ENCODE measurements at regions not wholly inside any gene's neighbourhood (a gene's known extent, or its start where the extent isn't known, plus 50 kb on each side); places are given as distances from the start of the nearest gene placed in this dataset.

DNA sequence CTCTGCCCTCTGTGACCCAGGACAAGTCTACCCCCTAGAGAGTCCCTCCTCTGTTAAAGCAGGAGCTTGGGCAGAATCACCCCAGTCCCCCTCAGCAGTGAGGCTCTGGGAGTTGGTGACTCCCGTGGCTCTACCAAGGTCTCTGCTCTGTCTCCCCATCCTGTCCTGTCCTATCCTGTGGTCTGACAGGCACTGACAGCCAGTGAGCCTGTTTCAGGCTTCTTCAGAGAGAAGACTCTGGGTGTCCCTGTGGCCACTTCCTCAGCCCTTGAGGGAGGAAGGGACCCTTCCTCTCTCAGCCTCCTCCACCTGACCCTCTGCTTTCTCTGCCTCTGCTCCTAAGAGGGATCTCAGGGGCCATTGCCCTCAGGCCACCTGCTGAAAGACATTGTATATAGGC, 148.7 kb downstream of the FCRL5 start:
- DNase-seq = peak; percentile 12
- Histone ChIP-seq H3K4me3 (no peak overlapping the region), H3K4me1 (no peaks in the 10 kb centered on the region), H3K9me3 (no peaks in the 10 kb centered on the region), H3K36me3 (no peaks in the 10 kb centered on the region), H3K9ac (ENCODE audit: low read depth in 2 of 2, low read length in 2 of 2) (no peak overlapping the region), H3K27me3 (no peaks in the 10 kb centered on the region), H3K27ac (no peak overlapping the region)
- intact Hi-C loops (cut with DNase I) = no loop called here
- TF ChIP-seq, protein P1, sequence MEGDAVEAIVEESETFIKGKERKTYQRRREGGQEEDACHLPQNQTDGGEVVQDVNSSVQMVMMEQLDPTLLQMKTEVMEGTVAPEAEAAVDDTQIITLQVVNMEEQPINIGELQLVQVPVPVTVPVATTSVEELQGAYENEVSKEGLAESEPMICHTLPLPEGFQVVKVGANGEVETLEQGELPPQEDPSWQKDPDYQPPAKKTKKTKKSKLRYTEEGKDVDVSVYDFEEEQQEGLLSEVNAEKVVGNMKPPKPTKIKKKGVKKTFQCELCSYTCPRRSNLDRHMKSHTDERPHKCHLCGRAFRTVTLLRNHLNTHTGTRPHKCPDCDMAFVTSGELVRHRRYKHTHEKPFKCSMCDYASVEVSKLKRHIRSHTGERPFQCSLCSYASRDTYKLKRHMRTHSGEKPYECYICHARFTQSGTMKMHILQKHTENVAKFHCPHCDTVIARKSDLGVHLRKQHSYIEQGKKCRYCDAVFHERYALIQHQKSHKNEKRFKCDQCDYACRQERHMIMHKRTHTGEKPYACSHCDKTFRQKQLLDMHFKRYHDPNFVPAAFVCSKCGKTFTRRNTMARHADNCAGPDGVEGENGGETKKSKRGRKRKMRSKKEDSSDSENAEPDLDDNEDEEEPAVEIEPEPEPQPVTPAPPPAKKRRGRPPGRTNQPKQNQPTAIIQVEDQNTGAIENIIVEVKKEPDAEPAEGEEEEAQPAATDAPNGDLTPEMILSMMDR (IDR thresholded peaks at IDR 0.05) = no peak

DNA sequence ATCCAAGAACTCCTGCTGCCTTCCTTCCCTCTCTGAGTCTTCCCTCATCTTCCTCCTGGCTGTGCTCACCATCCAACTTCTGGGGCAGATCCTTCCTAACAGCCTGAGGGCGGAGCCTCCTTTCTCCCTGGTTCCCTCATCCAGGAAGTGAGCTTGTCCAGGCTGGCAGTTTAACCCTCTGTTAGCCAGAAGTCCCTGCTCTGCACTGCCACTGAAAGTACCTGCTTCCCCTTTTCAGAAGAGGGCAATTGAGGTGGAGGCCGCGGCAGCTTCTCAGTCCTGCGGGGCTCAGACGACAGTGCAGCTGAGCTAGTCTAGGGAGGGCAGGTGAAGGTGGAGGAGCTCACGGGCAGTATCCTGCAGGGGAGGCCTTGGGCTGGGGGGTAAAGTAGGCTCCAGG, 149.1 kb downstream of the FCRL5 start:
- DNase-seq = peak; percentile 49
- TF ChIP-seq, protein P1 (IDR thresholded peaks at IDR 0.05) = no peak
- H3K27me3 ChIP-seq = no peaks in the 10 kb centered on the region
- H3K9ac ChIP-seq (ENCODE audit: low read depth in 2 of 2, low read length in 2 of 2) = no peak overlapping the region
- no peak overlapping the region for H3K27ac ChIP-seq
- H3K9me3 ChIP-seq = no peaks in the 10 kb centered on the region
- no peaks in the 10 kb centered on the region for H3K36me3 ChIP-seq
- intact Hi-C loops (cut with DNase I) = no loop called here
- no peak overlapping the region for H3K4me3 ChIP-seq
- no peaks in the 10 kb centered on the region for H3K4me1 ChIP-seq

DNA sequence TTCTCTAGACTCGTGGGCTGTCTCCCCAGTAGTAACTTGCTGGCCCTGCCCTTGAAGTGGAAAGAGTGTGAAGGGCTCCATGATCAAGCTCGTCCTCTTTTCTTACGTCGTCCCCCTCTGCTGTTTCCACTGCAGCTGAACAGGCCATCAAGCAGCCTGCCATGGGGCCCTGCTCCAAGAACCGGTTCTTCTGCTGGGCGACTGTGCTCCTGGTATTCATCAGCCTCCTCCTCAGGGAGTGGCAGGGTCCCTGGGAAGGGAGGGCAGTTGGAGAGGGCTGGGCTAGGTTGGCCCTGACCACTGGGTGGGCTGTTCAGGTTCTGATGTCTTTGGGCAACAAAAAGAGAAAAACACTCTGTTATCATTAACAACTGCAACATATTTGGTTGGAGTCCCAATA, 151.5 kb downstream of the FCRL5 start:
- Histone ChIP-seq H3K4me3 (no peak overlapping the region), H3K27ac (no peak overlapping the region), H3K27me3 (no peaks in the 10 kb centered on the region), H3K36me3 (no peaks in the 10 kb centered on the region), H3K4me1 (no peaks in the 10 kb centered on the region), H3K9me3 (no peaks in the 10 kb centered on the region), H3K9ac (ENCODE audit: low read depth in 2 of 2, low read length in 2 of 2) (no peak overlapping the region)
- intact Hi-C loops (cut with DNase I) = no loop called here
- no peak for DNase-seq
- TF ChIP-seq, protein P1 (IDR thresholded peaks at IDR 0.05) = no peak

DNA sequence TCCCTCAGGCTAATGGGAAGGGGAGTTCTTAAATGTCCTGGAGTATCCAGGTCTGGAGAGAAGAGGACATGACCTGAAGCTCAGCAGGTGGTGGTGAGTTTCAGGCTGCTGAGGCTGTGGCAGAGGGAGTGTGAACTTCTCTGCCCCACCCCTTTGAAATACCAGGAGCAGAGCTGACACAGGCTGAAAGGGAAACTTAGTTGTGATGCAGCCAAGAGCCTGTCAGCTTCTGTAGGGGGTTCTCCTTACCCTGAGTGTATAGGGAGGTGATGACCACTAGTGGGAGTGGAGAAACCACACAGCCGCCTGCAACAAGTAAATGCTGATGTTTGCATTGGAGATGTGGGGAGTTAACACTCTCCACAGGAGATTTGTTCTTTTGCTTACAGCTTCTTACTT, 152.3 kb downstream of the FCRL5 start:
- Histone ChIP-seq H3K27ac (no peak overlapping the region), H3K4me1 (no peaks in the 10 kb centered on the region), H3K9ac (ENCODE audit: low read depth in 2 of 2, low read length in 2 of 2) (no peak overlapping the region), H3K36me3 (no peaks in the 10 kb centered on the region), H3K27me3 (no peaks in the 10 kb centered on the region), H3K9me3 (no peaks in the 10 kb centered on the region), H3K4me3 (no peak overlapping the region)
- DNase-seq = no peak
- intact Hi-C loops (cut with DNase I) = no loop called here
- TF ChIP-seq, protein P1 (IDR thresholded peaks at IDR 0.05) = no peak

DNA sequence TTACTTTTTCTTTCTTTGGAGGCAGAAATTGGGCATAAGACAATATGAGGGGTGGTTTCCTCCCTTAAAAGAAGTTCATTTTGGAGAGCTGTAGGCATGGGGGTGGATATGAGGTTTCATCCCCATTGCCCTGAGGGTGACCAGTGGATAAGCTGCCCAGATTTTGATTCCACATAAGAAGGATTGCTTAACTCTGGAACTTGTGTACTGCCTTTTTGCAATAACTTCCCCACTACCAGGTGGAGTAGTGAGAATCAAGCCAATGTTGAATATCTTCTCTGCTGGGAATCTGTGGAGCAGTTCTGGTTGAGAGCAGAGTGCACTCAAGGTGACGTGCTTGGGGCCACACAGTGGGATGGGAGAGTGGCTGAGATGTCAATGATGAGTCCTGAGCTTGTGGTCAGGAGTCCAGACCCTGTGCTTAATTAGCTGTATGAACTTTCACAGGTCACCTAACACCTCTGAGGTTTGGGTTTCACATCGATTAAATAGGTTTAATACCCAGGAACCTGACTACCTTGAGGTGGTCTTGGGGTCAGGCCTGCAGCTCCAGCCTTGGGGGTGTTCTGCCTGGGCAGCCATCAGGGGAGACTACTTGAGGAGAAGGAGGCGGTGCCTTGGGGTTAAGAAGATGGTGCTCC, 152.9 kb downstream of the FCRL5 start:
- Histone ChIP-seq H3K4me3 (no peak overlapping the region), H3K4me1 (no peaks in the 10 kb centered on the region), H3K27me3 (no peaks in the 10 kb centered on the region), H3K27ac (no peak overlapping the region), H3K9ac (ENCODE audit: low read depth in 2 of 2, low read length in 2 of 2) (no peak overlapping the region), H3K36me3 (no peaks in the 10 kb centered on the region), H3K9me3 (no peaks in the 10 kb centered on the region)
- TF ChIP-seq, protein P1 (IDR thresholded peaks at IDR 0.05) = no peak
- intact Hi-C loops (cut with DNase I) = no loop called here
- DNase-seq = no peak
